ENCODE measurements at regions not wholly inside any gene's neighbourhood (a gene's known extent, or its start where the extent isn't known, plus 50 kb on each side); places are given as distances from the start of the nearest gene placed in this dataset.
"Not testable (repeated sequence)": the region's sequence is repeated elsewhere in the genome, so short reads cannot be mapped to it uniquely, and the experiment has no call there.

GRCh38 chrX:1140236-1140681 is 72.2 kb downstream of the CRLF2 start:
- no peak for DNase-seq

- DNase-seq, result no peak
Observed at GRCh38 chrX:1139185-1139500, 73.3 kb downstream of the CRLF2 start.

DNA sequence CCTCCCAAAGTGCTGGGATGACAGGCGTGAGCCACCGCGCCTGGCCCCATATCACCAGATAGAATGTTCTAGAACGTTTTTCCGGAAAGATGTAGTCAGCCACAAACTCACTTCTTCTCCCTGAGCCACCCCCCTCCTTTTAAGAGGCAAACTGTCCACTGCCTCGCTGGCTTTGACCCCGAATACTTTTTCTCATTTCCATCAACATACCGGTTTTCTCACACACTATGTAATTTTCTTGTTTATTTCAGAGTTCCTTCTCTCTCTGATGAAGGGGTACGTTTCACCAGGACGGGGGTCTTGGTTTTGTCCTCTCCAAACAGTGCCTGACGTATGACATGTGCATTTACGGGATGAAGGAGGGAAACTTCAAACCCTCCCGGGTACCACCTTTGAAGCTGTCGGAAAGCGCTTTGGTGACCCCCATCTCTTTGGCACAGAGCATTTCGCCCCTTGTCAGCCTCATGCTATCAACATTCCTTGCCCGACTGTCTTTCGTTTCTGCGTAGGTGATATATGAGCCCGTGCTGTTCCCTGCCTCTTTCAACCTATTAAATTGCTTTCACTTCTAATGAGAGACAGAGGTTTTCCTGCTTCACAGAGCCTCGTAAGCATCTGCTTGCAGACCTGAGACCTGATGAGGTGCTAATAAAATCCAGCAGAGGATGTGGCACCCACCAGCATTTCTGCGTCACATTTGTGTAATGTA is 73.8 kb downstream of the CRLF2 start:
- DNase-seq, result no peak

GRCh38 chrX:1137531-1137930 is 74.9 kb downstream of the CRLF2 start:
- DNase-seq, result no peak

DNA sequence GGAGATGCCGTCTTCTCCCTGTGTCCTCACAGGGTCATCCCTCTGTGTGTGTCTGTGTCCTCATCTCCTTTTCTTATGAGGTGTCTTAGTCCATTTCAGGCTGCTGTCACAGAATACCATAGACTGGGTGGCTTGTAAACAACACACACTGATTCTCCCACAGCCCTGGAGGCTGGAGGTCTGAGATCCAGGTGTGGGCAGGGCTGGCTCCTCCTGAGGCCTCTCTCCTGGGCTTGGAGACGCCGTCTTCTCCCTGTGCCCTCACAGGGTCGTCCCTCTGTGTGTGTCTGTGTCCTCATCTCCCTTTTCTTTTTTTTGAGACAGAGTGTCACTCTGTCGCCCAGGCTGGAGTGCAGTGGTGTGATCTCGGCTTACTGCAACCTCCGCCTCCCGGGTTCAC is 75.9 kb downstream of the CRLF2 start:
- not testable (repeated sequence) for DNase-seq

- no peak for DNase-seq
Observed at GRCh38 chrX:1134976-1135375, 77.5 kb downstream of the CRLF2 start.

GRCh38 chrX:1134156-1134555 is 78.3 kb downstream of the CRLF2 start:
- DNase-seq, result no peak

- DNase-seq, result no peak
Observed at GRCh38 chrX:1126738-1127137, 85.7 kb downstream of the CRLF2 start.

- no peak for DNase-seq
Observed at GRCh38 chrX:1124531-1124930, 87.9 kb downstream of the CRLF2 start.

DNA sequence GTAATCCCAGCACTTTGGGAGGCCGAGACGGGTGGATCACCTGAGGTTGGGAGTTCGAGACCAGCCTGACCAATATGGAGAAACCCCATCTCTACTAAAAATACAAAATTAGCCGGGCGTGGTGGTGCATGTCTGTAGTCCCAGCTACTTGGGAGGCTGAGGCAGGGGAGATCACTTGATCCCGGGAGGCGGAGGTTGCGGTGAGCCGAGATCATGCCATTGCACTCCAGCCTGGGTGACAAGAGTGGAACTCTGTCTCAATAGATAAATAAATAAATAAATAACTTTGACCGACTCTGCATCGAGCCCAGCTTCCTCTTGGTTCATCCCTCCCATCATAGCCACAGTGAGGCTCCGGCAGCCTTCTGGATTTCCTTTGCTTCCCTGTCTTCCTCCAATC is 89.6 kb downstream of the CRLF2 start:
- not testable (repeated sequence) for DNase-seq

- no peak for DNase-seq
Observed at GRCh38 chrX:1119275-1119674, 93.2 kb downstream of the CRLF2 start.

DNA sequence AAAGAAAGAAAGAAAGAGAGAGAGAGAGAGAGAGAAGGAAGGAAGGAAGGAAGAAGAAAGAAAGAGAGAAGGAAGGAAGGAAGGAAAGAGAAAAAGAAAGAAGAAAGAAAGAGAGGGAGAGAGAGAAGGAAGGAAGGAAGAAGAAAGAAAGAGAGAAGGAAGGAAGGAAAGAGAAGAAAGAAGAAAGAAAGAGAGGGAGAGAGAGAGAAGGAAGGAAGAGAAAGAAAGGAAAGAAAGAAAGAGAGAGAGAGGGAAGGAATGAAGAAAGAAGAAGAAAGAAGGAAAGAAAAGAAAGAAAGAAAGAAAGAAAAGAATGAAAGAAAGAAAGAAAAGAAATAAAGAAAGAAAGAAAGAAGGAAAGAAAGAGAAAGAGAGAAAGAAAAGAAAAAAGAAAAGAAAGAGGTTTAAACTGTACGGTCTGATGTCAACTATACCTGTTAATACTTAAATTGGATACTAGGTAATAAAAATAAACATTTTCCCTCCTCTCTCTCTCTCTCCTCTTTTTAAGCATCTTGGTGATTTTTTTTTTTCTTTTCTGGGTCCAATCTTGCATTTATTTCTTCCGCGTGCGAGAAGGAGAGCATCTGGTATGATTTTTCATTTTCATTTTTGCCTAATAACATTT is 93.8 kb downstream of the CRLF2 start:
- no peak for DNase-seq

DNA sequence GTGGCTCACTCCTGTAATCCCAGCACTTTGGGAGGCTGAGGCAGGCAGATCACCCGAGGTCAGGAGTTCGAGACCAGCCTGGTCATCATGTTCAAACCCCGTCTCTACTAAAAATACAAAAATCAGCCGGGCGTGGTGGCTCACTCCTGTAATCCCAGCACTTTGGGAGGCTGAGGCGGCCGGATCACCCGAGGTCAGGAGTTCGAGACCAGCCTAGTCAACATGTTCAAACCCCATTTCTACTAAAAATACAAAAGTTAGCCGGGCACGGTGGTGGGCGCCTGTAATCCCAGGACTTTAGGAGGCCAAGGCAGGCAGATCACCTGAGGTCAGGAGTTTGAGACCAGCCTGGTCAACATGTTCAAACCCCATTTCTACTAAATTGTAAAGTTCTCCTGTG is 97.0 kb downstream of the CRLF2 start:
- not testable (repeated sequence) for DNase-seq

DNA sequence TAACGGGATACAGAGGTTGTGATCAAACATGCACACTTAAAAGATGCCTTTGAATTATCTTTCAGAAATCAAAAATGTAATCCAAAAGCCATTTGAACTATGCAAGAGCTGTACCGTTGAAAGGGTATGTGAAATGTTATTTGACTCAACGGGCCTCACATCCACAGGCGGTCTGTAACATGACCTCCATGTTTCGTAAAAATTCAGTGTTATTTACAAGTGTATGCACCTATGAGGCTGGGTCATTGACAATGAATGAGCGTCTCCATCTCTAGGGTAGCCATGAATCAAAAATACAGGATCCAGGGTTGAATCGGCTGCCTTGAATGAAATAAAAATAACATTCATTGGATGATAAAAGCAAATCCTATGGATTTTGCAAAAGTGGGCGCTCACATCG is 100.1 kb downstream of the CRLF2 start:
- no peak for DNase-seq

DNA sequence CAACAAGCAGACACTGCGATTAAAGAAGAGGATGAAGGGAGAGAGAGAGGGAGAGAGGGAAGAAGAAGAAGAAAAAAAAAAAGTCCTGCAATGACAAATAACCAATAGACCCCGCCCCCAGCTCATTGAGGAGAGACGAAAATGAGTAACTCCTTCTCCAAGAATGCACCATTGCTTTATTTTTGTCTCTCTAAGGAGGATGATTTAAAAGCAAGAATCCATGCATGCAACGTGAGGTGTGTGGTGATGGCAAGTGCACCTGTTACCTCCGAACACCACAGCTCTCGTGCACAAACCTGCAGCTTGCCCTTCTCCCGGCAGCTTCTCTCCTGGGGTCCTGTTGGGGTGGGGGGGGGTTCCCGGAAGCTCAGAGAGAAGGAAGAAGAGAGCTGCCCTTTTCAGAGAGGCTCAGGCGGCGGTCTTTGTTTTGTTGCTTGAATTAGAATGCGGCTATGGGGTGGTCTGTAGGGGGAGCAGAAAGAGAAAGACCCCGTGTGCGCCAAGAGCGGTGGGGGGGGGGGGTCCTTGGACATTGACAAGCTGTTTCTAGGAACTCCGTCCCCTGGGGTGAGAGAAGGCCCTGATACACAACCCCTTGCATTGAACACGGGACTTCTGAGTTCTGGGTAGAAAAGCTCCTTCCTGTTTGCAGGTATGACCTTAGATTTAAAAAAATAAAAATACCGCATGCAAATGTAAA is 100.7 kb downstream of the CRLF2 start:
- no peak for DNase-seq

DNA sequence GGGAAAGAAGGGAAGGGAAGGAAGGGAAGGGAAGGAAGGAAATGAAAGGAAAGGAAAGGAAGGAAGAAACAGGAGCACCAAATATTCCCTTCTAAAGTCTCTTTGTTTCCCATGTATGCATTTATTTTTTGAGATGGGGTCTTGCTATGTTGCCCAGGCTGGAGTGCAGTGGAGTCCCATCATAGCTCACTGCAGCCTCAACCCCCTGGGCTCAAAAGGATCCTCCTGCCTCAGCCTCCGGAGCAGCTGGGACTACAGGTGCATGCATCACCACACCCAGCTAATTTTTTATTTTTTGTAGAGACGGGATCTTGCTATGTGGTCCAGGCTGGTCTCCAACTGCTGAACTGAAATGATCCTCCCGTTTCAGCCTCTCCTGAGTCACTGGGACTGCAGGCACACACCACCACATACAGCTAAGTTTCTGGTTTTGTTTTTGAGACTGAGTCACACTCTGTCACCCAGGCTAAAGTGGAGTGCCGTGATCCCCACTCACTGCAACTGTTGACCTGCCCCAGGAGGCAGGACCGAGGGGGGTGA is 102.8 kb downstream of the CRLF2 start:
- DNase-seq, result no peak

DNA sequence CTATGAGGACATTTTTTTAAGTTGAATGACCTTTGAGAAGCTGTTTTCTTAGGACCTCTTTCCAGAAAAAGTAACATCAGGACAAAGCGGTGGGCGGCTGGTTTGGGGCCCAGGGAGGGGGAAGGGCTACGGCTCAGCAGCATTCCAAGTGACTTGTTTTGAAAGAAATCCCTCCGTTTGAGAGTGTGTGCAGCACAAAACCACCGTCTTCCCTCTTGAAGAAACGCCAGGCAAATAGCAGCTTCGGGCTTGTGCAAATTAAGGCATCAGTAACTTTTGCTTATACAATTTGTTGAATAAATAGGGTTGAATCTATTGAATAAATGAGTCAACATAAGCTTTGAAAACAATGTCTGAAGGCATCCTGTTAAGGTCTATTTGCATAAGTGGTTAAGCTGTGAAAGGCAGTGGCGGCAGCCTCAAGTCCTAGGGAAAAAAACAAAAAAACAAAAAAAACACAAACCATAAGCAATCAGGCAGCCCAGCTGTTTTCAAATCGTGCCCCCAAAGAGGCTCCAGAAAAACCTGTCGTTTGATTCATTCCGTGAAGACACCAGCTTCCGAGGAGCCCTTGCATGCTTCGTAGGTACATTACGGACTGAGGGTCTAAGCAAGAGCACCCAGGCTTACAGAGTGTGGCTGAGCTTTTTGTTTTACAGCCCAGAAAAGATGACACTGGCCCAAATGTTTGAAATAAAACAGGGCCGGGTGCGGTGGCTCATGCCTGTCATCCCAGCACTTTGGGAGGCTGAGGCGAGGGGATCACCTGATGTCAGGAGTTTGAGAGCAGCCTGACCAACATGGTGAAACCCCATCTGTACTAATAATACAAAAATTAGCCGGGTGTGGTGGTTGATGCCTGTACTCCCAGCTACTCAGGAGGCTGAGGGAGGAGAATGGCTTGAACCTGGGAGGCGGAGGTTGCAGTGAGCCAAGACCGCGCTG is 103.7 kb downstream of the CRLF2 start:
- no peak for DNase-seq

GRCh38 chrX:1106478-1107210 is 105.8 kb downstream of the CRLF2 start:
- no peak for DNase-seq

DNA sequence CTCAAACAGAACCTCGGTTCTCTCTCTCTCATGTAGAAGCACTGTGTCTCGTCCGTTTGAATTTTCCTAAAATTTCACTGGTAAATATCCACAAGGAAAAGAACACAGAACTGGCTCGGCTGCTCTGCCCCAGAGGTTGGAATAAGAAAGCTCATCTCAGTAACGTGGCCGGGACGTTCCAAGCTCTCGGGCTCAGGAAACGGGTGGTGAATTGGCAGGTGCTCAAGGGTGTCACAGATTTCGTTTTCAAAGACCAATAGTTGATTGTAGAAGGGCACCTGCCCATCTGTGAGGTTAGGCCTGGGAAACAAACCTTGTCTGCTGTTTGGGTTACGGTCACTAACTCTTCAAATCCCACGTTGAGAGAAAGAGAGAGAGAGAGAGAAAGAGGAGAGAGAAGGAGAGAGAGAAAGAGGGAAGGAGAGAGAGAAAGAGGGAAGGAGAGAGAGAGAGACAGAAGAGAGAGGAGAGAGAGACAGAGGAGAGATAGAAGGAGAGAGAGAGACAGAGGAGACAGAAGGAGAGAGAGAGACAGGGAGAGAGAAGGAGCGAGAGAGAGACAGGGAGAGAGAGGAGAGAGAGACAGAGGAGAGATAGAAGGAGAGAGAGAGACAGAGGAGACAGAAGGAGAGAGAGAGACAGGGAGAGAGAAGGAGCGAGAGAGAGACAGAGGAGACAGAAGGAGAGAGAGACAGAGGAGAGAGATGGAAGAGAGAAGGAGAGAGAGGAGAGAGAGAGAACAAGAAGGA is 106.6 kb downstream of the CRLF2 start:
- no peak for DNase-seq

GRCh38 chrX:1105031-1105430 is 107.4 kb downstream of the CRLF2 start:
- not testable (repeated sequence) for DNase-seq

DNA sequence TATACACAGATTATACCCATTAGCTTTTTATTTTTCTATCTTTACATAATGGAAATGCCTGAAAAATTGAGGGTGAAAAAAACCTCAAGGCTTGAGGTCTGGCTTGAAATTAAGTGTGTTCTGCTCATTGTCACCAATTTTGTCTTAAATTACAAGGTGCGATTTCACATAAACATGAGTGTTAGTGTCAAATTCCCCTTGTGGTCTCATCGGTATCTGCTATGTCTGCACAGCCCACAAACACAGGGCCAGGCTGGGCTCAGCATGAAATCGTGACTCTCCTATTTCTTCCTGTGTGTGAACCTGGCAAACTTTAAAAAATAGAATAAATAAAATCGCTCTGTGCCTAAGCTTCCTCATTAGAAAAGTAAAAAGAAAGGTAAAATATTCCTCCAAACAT is 109.1 kb downstream of the CRLF2 start:
- no peak for DNase-seq

Data from NCI-H510A (cell line).